ENCODE measurements at regions not wholly inside any gene's neighbourhood (a gene's known extent, or its start where the extent isn't known, plus 50 kb on each side); places are given as distances from the start of the nearest gene placed in this dataset.
"Not testable (repeated sequence)": the region's sequence is repeated elsewhere in the genome, so short reads cannot be mapped to it uniquely, and the experiment has no call there.

DNA sequence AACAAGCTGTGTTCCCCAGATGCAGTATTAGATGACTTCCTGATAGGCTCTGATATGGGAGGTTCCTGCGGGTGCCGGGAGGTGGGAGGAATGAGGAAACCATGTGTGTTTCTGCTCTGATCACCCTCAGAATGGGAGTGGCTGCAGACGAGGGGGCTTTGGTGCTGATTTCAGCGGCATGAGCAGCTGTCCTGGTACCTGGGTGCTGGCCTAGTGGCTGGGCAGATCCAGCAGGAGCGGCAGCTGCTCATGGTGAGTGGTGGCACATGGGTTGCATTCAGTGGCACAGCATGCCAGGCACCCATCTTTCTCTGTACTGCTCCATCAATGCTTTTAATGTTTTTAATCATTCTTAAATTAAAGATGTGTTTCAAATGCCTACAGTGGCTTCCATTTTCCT, 177.2 kb upstream of the NETO1 start:
- no peak for DNase-seq

DNA sequence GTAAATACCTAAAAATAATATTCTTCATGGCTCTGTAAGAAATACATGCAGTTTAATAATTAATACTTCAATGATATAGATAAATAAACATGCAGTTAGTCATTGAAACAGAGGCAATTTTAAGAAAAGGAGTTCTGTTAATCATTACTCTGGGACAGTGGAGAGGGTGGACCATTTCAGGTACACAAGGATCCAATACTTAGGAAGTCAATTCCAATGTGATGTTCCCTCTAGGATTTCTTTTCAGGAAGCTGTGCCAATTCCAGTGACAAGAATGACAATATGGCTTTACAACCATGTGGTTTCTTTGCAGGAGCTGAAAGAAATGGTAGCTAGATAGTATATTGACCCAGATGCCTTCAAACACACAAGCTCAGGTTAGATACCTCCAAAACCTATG, 175.8 kb upstream of the NETO1 start:
- no peak for DNase-seq

DNA sequence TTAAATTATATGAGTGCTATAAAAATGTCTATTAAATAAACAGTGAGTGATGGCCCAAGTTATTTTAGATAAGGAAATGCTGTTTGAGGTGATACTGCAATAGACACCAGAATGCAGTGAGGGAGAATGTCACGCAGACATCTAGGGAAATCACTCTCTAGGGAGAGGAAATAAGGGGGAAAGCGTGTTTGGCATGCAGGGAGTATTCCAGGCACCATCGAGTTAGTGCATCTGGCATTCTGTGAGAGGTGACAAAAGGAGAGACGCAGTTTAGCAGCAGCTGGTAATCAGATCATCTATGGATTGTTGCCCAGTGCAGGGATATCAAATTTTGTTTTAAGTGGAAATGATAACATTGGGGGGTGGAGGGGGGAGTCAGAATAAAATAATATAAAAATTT, 175.4 kb upstream of the NETO1 start:
- no peak for DNase-seq

DNA sequence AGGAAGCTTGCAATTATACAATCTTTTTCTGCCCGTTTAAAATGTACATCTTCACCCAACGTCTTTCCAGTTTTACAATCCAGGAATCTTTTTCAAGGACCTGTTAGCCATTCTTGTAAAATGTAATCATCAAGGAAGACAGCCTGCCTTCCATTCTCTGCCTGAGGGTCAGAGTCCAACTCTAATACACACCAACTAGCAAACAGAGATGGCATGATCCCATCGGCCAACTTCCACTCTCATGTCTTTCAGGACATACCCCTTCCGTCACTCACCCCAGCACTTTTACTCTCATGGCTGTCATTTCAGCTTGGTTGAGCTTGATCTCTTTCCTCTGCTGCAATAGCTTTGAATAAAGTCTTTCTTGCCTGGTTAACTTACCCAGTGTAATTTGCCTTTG, 172.5 kb upstream of the NETO1 start:
- no peak for DNase-seq

DNA sequence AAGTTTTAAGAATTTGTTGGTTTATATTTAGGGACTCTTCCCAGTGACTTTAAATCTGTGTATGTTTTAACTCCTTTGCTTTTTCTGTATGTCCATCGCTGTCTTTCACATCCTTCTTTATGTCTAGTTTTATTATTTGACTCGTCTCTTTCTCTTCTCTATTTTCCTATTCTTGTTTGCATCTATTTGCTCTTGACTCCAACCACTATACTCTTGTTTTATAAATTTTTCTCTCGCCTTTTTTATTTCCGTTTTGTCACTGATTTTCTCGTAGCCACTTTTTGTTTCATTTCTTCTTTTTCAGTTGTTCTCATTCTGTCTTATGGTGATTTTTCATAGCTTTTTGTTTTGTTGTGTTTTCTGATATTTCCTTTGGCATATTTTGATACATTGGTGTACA, 170.5 kb upstream of the NETO1 start:
- no peak for DNase-seq

DNA sequence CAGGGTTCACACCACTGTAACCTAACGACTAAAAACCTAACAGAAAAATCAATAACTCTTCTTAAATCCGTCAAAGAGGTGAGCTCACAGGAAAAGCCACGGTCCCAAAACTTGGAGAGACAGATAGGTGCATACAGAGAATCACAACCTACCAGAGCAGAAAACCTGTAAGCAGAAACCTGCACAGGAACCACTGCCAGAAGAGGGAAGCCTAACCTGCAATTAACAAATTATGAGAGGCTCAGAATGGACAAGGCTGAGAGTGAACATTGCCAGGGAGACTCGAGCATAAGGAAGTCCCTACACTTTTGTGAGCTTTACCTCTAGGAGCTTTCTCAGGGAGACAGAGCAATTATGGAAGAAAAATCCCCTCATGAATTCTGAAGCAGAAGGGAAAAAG, 156.2 kb upstream of the NETO1 start:
- no peak for DNase-seq

DNA sequence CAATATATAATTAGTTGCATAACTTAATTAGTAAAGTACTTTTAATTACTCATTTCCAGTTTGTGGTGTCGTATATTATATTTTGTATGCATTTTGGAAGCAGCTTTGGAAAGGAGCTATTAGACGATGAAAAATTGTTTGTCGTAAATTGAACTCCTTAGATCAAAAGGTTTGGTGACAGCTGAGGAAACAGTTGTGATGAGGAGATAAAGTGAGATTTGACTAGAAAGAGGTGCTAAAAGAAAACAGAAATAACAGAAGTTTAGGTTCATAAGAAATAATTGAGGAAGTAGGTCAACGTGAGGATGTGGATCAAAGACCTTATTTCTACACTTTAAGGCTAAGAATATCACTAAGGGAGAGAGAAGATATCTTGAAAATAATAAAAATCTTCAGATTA, 141.9 kb upstream of the NETO1 start:
- DNase-seq = no peak

DNA sequence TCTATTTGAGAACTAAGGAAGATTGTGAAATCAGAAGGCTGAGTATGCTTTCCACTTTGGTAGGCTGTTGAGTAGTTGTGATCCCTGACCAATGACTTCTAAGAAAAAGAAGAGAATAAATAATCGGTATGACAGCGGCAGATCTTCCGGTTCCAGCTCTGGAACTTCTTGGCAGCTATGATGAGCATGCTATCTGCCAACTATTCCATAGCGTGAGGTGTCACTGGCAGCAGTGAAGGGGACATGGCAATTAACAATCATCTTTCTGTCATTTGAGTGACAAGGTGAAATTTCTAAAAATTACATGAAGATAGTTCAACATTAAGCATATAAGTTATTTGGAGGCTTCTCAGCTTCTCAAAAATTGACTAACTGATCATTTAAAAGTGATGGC, 140.1 kb upstream of the NETO1 start:
- DNase-seq = no peak

DNA sequence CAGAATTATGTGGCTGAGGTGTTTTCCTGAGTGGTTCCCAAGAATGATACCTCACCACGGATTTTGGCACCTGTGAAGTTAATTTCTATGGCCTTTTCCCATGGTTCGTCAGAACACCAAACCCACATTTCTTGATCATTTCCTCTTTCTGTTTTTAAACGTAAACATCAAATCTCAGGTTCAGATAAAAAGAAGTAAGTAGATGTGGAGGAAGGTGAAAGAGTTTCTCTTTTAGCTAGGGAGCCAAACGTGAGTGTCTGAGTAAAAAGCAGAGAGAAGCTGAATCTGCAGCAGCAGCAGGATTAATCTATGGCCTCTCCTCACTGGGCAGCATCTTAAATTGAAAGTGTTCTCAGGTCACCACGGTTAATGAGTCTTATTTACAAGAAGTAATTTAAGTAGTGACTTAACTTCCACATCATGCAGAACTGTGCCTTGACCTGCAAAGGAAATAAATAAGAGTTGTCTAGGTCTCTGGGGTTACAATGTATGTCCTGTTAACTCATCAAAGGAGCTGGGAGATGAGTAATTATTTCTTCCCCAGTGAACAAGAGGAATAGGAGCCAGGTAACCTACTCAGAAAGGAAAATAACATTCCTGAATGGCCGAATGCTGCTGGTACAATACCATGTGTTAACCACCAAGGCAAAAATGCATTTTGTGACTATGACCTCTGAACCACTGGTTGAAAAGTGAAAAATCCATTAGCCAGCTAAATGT, 139.6 kb upstream of the NETO1 start:
- no peak for DNase-seq

DNA sequence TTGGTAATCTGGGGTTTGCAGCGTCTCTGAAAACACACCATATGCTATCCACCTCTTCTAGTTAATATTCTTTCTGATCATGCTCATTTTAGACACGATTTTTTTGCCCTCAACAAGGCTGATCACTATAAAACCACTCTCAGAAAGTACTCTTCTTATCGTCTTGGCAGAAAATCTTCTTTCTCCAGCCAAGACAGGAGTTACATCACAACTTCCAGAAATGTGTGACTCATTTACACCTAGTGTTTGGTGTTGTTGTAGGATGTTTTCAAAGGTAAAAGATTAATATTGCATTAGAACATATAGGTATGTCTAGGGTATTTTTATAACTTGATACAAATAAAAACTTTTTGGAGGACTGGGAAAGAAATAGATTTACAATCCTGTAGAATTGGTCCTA, 138.5 kb upstream of the NETO1 start:
- DNase-seq = no peak

DNA sequence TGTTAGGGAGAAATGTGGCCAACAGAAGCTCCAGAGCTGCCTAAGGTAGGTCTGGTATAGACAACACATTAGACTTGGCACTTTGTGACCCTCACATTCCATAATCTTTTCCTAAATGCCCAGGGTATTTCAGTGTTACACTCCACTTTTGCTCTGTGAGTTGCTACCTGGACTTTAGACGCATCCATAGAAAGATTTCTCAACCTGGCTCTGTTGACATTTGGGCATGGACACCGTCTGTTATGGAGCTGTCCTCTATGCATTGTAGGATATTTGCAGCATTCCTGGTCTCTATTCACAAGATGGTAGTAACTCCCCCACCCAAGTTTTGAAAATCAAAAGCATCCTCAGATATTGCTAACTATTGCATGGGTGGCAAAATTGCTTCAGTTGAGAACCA, 136.5 kb upstream of the NETO1 start:
- no peak for DNase-seq

DNA sequence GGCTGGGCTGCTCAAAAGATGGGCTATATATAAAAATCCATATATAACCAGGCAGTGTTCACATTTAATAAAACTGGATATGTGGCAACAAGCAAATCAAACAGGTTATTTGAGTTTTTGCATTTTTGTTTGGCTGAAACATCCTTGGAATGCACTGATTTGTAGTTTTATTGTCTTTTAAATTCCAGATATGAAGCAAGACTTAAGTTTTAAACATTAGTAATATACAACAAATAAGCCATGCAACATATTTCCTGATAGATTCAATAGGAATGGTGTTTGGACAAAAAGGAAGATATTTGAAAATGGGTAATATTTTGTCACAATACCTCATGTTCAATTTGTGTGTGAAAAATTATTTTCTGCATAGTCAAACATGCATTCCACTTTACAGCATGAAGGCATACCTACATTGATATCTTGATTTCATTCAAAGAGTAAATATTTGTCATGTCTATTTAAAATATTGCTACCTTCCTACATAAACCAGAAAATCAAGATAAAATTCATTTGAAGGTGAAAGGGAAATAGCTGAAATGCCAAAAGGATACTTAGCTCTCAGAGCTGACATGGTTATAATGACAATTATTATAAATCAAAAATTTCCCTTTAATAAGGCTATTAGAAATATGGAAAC, 132.3 kb upstream of the NETO1 start:
- DNase-seq = no peak

DNA sequence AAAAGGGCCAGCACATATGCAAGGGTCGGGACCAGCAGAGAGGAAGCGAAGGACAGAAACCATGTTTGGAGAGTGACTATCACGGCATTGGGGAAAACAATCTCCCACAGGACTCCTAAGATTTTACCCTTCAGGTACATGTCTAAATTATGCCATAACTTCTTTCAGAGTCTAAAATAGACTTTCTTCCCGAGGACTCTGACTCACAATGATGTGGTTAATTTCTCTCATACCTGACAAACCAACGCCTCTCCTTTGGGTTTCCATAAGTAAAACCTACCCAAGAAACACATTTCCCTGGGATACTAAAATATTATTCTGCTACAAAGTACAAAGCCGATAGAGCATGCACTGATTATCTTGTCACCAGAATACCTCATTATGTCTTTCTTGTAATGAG, 127.8 kb upstream of the NETO1 start:
- DNase-seq = no peak

DNA sequence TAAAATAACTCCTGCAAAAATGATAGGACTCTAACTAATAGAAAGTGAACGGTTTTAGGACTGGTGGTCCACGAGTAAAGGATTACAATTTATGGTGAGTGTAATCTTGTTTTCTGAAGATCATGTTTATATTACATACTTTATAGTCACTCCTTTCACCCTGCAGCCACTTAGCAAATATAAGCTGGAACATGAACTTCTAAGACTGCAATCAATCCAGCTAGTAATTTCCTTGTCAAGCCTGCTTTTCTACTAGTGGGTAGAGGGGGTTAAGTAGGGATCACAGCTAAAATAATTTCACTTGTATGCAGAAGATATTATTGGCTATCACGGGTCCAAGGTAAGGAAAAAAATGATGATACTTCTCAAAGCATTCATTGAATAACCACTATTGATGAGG, 125.5 kb upstream of the NETO1 start:
- no peak for DNase-seq

DNA sequence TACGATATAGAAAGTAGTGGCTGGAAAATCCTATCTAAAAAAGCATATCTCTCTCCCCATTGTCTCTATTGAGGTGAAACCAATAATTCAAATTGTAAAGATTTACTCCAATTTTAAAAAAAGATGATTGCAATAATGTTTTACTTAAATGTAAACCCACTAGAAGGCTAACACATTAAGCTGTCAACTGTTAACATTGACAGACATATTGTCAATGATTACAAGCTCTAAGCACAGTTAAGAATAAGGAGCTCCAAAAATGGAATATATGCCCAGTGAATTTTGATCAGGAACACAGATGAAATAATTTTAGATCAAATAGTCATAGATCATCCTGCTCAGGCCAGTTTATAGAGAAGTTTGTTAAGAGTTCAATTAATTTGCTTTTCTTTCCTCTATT, 123.6 kb upstream of the NETO1 start:
- DNase-seq = no peak

DNA sequence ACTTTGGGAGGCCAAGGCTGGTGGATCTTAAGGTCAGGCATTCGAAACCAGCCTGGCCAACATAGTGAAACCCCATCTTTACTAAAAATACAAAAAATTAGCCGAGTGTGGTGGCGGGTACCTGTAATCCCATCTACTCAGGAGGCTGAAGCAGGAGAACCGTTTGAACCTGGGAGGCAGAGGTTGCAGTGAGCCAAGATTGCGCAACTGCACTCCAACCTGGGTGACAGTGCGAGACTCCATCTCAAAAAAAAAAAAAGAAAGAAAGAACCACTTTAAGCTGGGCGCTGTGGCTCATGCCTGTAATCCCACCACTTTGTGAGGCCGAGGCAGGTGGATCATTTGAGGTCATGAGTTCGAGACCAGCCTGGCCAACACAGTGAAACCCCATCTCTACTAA, 119.8 kb upstream of the NETO1 start:
- DNase-seq = not testable (repeated sequence)

DNA sequence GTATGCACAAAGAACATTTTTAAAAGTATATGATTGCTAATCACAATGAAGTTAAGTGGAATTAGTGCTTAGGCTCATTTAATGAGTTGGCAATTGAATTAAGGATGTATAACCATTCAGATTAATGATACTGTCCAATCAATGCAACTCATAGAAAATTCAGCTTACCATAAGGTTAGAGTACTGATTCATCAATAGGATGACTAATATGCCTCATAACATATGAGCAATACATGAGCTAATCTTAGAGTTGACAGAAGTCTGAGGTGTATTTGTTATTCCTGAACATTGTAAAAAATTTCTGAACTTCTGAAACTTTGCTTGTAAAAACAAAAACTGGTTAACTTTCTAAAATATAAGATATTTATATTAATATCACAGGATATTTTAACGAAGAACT, 118.3 kb upstream of the NETO1 start:
- DNase-seq = no peak

DNA sequence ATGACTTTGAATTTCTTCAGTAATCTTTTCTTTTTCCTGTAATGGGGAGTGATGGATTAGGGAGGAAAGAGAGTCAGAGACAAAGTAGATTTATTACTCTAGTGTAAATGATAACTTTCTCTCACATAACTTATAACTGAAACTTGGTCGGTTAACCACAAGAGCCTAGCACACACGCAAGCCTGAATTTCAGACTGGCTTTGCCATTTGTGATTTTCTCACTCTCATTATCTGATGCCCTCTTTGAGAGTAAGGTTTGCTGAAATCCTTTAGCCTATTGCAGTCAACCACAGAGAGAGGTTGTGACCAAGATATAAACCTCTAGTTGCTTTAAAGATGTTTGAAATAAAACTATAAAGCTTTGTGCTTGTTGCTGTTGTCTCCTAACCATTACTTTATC, 117.9 kb upstream of the NETO1 start:
- DNase-seq = no peak

DNA sequence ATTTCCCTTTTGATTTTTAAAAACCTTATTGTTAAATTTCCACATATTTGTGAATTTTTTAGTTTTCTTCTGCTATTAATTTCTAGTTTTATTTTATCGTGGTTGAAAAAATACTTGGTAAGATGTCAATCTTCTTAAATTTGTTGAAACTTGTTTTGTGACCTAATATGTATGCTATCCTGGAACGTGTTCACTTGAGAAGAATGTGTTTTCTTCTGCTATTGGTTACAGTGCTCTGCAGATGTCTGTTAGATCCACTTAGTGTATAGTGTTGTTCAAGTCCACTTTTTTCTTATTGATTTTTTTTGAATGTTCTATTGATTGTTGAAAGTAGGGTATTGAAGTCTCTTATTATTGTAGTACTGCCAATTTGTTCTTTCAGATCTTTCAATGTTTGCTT, 116.5 kb upstream of the NETO1 start:
- DNase-seq = no peak

DNA sequence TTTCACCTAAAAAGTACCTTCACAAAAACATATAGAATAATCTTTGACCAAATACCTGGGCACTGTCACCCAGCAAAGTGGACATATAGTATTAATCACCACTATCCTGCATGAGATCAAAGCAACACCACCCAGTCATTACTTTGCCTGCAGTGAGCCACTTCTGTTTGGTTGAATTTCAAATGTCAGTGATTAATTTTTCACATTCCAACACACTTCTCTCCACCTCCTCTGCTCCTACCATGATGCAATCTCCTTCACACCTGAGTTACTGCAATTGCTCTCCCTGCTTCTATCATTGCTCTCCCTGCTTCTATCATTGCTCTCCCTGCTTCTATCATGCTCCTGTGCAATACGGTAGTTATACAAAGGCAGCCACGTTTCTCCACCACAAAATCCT, 106.1 kb upstream of the NETO1 start:
- DNase-seq = no peak

DNA sequence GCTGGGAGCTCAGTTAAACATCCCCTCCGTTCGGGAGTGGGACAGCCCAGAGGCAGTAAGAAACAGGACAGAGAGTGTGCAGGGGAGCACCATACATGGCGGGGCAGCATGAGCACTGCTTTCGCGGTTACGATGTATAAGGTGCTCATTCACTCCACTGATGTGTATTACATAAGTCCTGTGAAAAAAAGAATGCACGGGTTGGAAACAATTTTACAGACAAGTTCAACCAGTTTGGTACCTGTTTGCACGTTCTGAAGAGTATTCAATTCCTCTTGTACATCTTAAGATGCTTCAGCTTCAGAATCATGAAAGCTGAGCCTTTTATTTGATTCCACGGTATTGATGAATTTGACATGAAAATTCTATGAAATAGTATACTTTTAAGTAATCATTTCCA, 97.8 kb upstream of the NETO1 start:
- DNase-seq = no peak

DNA sequence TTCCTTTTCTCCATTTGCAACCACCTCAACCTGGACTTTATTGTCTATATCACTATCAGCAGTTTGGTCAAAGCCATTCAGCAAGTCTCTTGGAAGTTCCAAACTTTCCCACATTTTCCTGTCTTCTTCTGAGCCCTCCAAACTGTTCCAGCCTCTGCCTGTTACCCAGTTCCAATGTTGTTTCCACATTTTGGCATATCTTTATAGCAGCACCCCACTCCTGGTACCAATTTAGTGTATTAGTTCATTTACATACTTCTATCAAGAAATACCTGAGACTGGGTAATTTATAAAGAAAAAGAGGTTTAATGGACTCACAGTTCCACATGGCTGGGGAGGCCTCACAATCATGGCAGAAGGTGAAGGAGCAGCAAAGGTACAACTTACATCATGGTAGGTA, 90.4 kb upstream of the NETO1 start:
- DNase-seq = not testable (repeated sequence)

DNA sequence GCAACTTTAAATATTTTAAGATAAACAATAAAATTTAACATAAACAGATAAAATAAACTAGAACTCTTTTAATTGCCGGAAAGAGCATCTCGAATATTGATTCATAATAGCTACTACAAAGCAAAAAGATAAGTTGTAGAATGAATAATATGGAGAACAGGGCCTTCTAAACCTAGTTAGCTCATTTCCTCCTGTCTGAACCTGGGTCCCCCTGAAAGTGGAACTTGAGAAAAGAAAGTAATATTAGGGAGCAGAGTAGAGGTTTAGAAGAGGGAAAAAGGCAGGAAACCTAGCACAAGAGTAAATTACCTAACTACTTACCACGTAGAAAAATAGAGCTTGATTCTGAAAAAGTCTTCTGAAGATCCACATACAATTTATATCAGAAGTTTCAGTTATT, 80.7 kb upstream of the NETO1 start:
- no peak for DNase-seq

DNA sequence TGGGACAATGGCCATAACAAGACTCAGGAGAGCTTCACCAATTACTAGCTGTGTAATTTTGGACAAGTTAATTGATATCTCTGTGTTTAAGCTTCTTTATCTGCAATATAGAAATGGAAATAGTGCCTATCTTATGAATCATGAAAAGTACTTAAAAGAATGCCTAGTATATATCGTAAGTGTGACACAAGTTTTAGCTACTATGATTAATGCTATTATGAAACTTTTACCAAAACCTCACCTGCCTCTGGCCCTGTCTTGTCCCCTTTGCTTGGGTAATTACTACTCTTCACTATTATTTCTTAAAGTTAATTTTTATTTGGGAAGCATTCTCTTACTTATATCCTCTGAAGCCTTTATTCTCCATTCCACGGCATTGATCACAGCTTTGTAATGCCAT, 75.0 kb upstream of the NETO1 start:
- no peak for DNase-seq

DNA sequence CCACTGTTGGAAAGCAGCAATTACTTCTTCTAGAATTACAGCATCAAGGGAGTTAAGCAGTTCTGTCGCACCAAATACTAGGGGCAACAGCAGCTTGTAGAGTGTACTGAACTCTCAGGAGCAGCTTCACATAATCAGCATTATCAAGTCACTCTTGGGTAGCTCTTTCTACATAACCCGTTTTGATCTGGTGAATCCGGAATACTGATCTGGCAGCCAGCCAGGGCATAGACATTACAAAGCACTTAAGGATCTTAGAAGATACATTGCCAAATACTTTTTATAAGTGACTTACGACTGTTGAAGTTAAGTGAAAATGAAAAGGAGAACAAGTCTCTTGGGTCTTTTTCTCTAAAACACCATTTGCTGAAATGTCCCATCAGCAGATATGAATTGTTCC, 73.2 kb upstream of the NETO1 start:
- no peak for DNase-seq

Data from suppressor macrophage treated with lipopolysaccharide for 4 hours (primary cell).